Neural progenitor cell (in vitro differentiated cells): ENCODE measurements at regions not wholly inside any gene's neighbourhood (a gene's known extent, or its start where the extent isn't known, plus 50 kb on each side); places are given as distances from the start of the nearest gene placed in this dataset.

Experiments
- DNase-seq: peaks from one replicate; pipeline ENCODE4 v3.0.0-alpha.2; 2016; ENCODE audit warnings: low spot score
- H2AFZ ChIP-seq: fragments of 200-600 bp; sonication (generic); replicated peaks from 2 replicates; pipeline ENCODE4 v1.6.1; 2016; ENCODE audit warnings: antibody characterized with exemption
- H3F3A ChIP-seq: fragments of 200-600 bp; sonication (generic); 2 replicates; pipeline ENCODE4 v1.6.1; 2016; ENCODE audit warnings: antibody characterized with exemption, low read depth
- H3K27ac ChIP-seq: fragments of 200-600 bp; sonication (generic); 2 replicates; pipeline ENCODE4 v1.5.1; 2016; ENCODE audit warnings: mild to moderate bottlenecking
- H3K27me3 ChIP-seq: fragments of 200-600 bp; sonication (generic); 2 replicates; pipeline ENCODE4 v1.6.1; 2016; ENCODE audit warnings: mild to moderate bottlenecking, moderate library complexity
- H3K36me3 ChIP-seq: fragments of 200-600 bp; sonication (generic); 2 replicates; pipeline ENCODE4 v1.5.1; 2016
- H3K4me1 ChIP-seq: fragments of 200-600 bp; sonication (generic); 2 replicates; pipeline ENCODE4 v1.6.1; 2016; ENCODE audit warnings: mixed run types
- H3K4me2 ChIP-seq: fragments of 200-600 bp; sonication (generic); 2 replicates; pipeline ENCODE4 v1.6.1; 2016
- H3K4me3 ChIP-seq: fragments of 200-600 bp; sonication (generic); 2 replicates; pipeline ENCODE4 v1.5.1; 2016
- H3K79me2 ChIP-seq: fragments of 200-600 bp; sonication (generic); 2 replicates; pipeline ENCODE4 v1.6.1; 2016; ENCODE audit warnings: low read depth
- H3K9ac ChIP-seq: fragments of 200-600 bp; sonication (generic); 2 replicates; pipeline ENCODE4 v1.6.1; 2016
- H3K9me3 ChIP-seq: fragments of 200-600 bp; sonication (generic); 2 replicates; pipeline ENCODE4 v1.5.1; 2016; ENCODE audit warnings: low read depth
- H4K20me1 ChIP-seq: fragments of 200-600 bp; sonication (generic); 2 replicates; pipeline ENCODE4 v1.6.1; 2016; ENCODE audit warnings: low read depth
- H3K27ac Mint-ChIP-seq: 3 replicates; pipeline ENCODE4 v1.8.0; 2021; ENCODE audit warnings: mixed read lengths
- H3K27me3 Mint-ChIP-seq: 2 replicates; pipeline ENCODE4 v1.8.0; 2022; ENCODE audit warnings: low read depth, mild to moderate bottlenecking, inconsistent platforms, moderate library complexity, mixed read lengths; ENCODE audit not compliant: insufficient read depth
- H3K36me3 Mint-ChIP-seq: 3 replicates; pipeline ENCODE4 v1.8.0; 2021; ENCODE audit warnings: mixed read lengths
- H3K4me1 Mint-ChIP-seq: 3 replicates; pipeline ENCODE4 v1.8.0; 2021; ENCODE audit warnings: mixed read lengths
- H3K4me3 Mint-ChIP-seq: 3 replicates; pipeline ENCODE4 v1.8.0; 2021; ENCODE audit warnings: mild to moderate bottlenecking, moderate library complexity, mixed read lengths
- H3K9me3 Mint-ChIP-seq: 3 replicates; pipeline ENCODE4 v1.8.0; 2020; ENCODE audit warnings: mixed read lengths
- CTCF ChIP-seq: fragments of 200-600 bp; sonication (generic); IDR thresholded peaks from 2 replicates; pipeline ENCODE4 v1.5.1; 2017; ENCODE audit warnings: antibody characterized with exemption, mild to moderate bottlenecking
- EZH2 ChIP-seq: fragments of 200-600 bp; sonication (generic); IDR thresholded peaks from 2 replicates; pipeline ENCODE4 v1.6.1; 2017; ENCODE audit warnings: antibody characterized with exemption, mild to moderate bottlenecking, moderate library complexity
- EZH2phosphoT487 ChIP-seq: fragments of 200-600 bp; sonication (generic); IDR thresholded peaks from 2 replicates; pipeline ENCODE4 v1.6.1; 2017; ENCODE audit warnings: antibody characterized with exemption

GRCh38 chr2:163081754-163082153 lies 243.2 kb upstream of the KCNH7 start:
- no peak overlapping the region for H2AFZ ChIP-seq
- Mint-ChIP-seq H3K36me3 (peaks cover 1% of the 10 kb centered on the region), H3K4me1 (peaks cover 11% of the 10 kb centered on the region), H3K9me3 (peaks cover 34% of the 10 kb centered on the region), H3K27me3 (no peaks in the 10 kb centered on the region), H3K27ac (no peak overlapping the region), H3K4me3 (no peak overlapping the region)
- no peaks in the 10 kb centered on the region for H4K20me1 ChIP-seq
- no peak for DNase-seq
- H3K4me3 ChIP-seq, result no peak overlapping the region
- H3K9me3 ChIP-seq, result peaks cover 35% of the 10 kb centered on the region
- H3K4me2 ChIP-seq, result no peak overlapping the region
- peaks cover 19% of the 10 kb centered on the region for H3F3A ChIP-seq
- H3K27me3 ChIP-seq, result no peaks in the 10 kb centered on the region
- no peak overlapping the region for H3K9ac ChIP-seq
- H3K27ac ChIP-seq, result no peak overlapping the region
- H3K79me2 ChIP-seq, result no peaks in the 10 kb centered on the region
- TF ChIP-seq EZH2phosphoT487 (no peak), EZH2 (no peak), CTCF (no peak)
- peaks cover 23% of the 10 kb centered on the region for H3K4me1 ChIP-seq
- peaks cover 27% of the 10 kb centered on the region for H3K36me3 ChIP-seq

GRCh38 chr2:163077241-163077640 lies 238.7 kb upstream of the KCNH7 start:
- Histone ChIP-seq H3K4me2 (peak overlapping the region; percentile 44), H3K9me3 (peaks cover 13% of the 10 kb centered on the region), H3K27ac (peak overlapping the region; percentile 84), H3K9ac (no peak overlapping the region), H3K27me3 (no peaks in the 10 kb centered on the region), H3K4me1 (peaks cover 21% of the 10 kb centered on the region), H3K4me3 (no peak overlapping the region), H3K36me3 (peaks cover 10% of the 10 kb centered on the region), H3K79me2 (no peaks in the 10 kb centered on the region), H4K20me1 (no peaks in the 10 kb centered on the region), H3F3A (peaks cover 5% of the 10 kb centered on the region), H2AFZ (peak overlapping the region; percentile 62)
- no peaks in the 10 kb centered on the region for H3K27me3 Mint-ChIP-seq
- peak overlapping the region; percentile 68 for H3K27ac Mint-ChIP-seq
- peaks cover 1% of the 10 kb centered on the region for H3K36me3 Mint-ChIP-seq
- DNase-seq, result peak; percentile 43
- H3K4me3 Mint-ChIP-seq, result no peak overlapping the region
- peaks cover 14% of the 10 kb centered on the region for H3K4me1 Mint-ChIP-seq
- H3K9me3 Mint-ChIP-seq, result peaks cover 13% of the 10 kb centered on the region
- TF ChIP-seq EZH2phosphoT487, result no peak
- TF ChIP-seq EZH2, result no peak
- no peak for TF ChIP-seq CTCF

GRCh38 chr2:163066085-163066484 lies 227.5 kb upstream of the KCNH7 start:
- Histone ChIP-seq H3F3A (no peaks in the 10 kb centered on the region), H3K9me3 (no peaks in the 10 kb centered on the region), H3K4me1 (no peaks in the 10 kb centered on the region), H3K27ac (no peak overlapping the region), H3K79me2 (no peaks in the 10 kb centered on the region), H4K20me1 (no peaks in the 10 kb centered on the region), H3K9ac (no peak overlapping the region), H3K4me3 (no peak overlapping the region), H3K4me2 (no peak overlapping the region), H3K36me3 (no peaks in the 10 kb centered on the region), H2AFZ (no peak overlapping the region), H3K27me3 (no peaks in the 10 kb centered on the region)
- H3K27ac Mint-ChIP-seq, result no peak overlapping the region
- H3K27me3 Mint-ChIP-seq, result no peaks in the 10 kb centered on the region
- no peaks in the 10 kb centered on the region for H3K36me3 Mint-ChIP-seq
- no peak overlapping the region for H3K4me3 Mint-ChIP-seq
- TF ChIP-seq CTCF (no peak), EZH2 (no peak), EZH2phosphoT487 (no peak)
- peaks cover 11% of the 10 kb centered on the region for H3K9me3 Mint-ChIP-seq
- H3K4me1 Mint-ChIP-seq, result no peaks in the 10 kb centered on the region
- DNase-seq, result no peak
